IPS DF 19.7 (cell line): ENCODE measurements at regions not wholly inside any gene's neighbourhood (a gene's known extent, or its start where the extent isn't known, plus 50 kb on each side); places are given as distances from the start of the nearest gene placed in this dataset.
"Not testable (repeated sequence)": the region's sequence is repeated elsewhere in the genome, so short reads cannot be mapped to it uniquely, and the experiment has no call there.

Source experiments
- DNase-seq: peaks from one replicate; pipeline ENCODE4 v3.0.0-alpha.2; 2013; ENCODE audit warnings: low read depth, low spot score

DNA sequence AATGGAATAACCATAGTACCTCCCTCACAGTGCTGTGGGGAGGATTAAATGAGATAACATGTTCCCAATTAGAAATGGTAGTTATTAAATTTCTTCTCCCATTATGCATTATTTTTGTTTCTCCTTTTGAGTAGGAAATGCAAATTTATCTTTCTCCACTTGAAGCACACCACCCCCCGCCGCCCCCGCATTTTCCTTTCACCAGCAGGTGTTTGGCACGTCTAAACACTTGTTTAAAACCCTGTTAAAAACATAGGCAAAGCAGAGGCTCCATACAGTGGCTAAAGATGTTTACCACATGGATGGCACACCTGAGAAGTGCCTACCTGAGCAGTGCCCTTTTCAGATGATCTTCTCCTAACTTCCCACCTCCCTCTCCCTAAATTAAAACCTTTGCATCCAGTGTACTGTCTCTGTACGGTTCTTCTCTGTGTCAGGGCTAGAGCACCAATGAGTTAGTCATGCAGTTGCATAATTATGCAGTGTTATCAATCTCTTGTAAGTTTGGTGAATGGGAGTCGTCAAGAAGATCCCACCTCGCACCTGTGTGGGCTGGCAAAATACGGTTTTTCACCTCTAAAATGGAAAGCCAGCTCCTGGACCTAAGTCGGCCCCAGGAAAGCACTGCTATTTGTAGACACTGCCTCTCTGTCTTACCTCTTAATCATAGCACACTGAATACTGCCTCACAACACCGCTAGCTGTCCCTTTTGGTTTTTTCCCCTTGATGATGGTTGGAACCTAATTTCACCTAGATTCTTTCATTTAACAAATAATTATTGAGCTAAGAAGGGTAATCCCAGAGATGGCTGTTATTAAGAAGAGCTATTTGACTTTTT, 122.0 kb downstream of the CT47B1 start:
- DNase-seq = no peak

DNA sequence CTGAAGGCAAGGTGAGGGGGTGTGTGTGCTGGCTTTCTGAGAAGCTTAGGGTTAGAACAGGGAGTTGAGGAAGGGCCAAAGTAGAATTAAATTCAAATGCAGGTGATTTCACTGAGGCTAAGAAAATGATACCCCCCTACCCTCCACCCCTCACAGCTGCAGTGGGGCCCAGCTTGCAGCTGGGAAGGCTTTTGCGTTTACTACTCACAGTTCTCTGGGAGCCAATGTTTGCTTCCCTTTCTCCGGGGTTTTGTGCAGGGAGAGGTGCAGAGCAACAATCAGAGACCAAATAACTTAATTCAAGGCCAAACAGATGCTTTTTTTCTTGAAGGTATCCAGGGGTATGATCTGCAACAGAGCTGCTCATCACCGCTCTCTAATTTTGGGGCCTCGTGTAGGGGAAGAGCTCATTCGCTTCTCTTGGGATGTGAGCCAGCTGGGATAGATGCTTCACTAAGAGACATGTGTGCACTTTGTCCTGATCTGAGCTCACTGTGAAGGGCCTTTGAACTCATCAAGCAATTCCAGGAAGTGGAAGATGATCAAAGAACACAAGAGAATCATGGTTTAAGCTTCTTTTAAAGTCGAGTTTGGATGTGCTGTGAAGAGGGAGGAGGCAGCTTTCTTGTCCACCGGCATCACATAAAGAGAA, 122.7 kb upstream of the C1GALT1C1 start:
- DNase-seq = no peak

DNA sequence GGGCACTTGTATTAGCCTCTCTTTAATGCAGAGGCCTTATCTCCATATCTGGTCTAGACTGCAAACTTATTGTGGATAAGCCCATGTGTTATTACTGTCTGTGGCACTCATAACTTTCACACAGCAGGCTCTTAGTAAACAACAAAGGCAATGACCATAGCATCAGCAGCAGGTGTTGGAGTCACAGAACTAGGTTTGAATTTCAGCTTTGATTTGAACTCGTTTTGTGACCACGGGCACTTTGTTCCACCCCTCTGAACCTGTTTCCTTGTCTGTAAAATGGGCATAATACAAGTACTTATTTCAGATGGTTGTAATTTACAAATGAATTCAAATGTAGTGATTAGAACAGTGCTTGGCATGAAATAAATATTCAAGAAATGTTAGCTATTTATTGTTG, 121.8 kb upstream of the C1GALT1C1 start:
- no peak for DNase-seq

DNA sequence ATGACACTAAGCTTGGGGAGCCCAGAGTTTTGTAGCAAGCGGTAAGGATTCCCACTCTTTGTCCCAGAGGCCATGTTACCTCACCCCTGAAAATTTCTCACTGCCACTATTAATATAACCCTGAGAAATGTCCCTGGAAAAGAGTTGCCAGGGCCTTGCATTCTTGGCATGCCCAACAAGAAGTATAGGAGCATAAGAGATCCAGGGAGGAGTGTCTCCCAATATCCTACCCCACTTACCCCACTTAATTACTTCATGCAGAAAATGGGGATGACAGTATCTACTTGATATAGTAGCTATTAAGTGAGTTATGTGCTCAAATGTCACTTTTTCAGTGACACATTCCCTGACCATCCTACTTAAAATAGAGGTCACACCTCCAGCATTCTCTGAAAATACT, 120.5 kb upstream of the C1GALT1C1 start:
- no peak for DNase-seq

DNA sequence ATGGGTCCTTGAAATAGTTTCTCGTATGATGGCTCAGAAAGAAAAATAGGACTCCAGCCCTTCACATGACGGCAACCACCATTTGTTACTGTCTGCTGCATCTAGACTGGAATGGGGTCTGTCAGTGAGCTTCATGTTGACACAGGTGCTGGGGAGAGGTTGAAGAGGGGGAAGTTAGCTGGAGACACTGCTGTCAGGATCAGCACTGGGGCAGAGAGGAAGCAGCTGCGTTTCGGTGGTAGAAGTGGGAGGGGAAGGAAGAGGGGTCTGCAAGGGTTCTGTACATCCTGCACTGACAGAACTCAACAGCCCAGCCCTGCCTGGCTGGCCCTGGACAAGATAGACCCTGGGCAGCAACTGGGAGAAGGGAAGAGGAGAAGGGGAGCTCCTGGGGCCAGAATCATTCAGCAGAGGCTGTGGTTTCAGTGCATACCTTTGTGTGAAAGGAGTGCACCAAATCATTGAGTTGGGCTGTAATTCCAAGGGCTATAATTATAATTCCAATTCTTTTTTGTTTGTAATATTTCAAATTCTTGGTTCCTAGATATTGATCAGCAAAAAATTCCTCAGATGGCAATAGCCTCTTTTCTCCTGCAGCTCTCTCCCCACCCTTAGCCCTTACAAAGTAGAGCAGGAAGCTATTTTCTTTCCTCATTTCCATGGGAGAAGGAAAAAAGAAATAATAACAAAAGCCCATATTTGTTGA, 119.4 kb upstream of the C1GALT1C1 start:
- no peak for DNase-seq

DNA sequence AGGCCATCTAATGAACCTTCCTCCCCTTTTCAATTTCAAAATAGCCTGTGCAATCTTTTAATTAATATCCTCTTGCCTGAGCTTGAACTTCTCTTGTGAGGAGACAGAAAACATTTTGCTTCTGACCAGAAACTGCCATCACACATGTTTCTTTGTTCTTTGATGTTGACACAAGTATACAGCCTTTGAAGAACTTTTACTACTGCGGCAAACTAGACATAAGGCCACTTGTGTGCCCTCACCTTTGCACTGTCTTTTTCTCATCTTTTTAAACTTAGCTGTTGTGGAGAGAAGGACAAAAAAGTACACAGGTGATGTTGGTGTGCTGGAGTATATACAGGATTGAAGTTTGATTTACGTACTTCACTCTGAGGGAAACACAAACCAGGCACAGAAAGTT, 116.3 kb upstream of the C1GALT1C1 start:
- no peak for DNase-seq

DNA sequence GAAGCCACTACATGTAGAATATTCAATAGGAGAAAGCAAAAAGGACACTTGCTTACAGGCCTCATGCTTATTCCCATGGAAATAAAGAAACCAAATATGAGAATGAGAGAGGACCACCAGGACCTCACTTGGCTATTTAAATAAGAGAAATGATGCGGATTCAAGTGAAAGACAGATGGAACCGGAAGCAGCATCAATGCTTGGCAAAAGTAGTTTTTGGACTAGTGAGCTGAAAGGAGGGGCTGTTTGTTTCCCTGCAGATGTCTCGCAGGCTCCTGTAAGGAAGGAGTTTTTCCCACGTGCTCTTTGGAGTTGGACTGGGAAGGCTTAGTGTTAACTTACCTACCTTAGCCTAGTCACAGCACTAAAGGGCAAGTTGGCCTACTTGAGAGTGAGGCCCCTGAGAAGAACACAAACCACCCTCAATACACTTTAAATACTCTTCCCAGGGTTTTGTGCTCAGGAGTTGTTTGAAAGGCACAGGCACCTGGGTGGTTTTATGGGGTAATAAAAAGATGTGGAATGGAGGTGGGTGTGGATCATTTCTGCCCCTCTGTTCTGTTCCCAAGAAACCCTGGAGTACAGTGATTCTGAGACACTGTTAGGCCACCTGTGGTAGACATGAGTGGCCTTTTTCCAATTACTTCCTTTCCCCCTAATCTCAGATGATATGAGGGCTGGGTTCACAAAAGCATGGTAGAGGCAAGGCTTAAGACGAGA, 113.3 kb upstream of the C1GALT1C1 start:
- no peak for DNase-seq

DNA sequence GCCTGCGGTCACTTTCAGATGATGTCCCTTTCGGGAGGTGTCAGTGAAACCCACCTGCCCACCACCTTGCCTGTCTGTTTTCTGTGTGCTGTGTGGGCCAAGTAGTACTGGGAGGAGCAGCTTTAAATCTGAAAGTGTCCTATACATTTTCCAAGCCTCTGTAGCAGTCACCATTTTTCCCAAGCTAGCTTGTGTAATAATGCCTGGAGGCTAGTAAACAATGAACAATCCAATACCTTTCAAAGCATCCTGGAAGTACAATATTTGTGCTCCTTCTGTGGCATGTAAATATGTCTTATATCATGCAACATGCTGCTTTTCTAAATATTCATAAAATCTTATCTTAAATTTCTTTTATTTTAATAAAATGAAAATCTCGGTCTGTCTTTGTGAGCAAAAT, 111.6 kb upstream of the C1GALT1C1 start:
- DNase-seq = no peak

DNA sequence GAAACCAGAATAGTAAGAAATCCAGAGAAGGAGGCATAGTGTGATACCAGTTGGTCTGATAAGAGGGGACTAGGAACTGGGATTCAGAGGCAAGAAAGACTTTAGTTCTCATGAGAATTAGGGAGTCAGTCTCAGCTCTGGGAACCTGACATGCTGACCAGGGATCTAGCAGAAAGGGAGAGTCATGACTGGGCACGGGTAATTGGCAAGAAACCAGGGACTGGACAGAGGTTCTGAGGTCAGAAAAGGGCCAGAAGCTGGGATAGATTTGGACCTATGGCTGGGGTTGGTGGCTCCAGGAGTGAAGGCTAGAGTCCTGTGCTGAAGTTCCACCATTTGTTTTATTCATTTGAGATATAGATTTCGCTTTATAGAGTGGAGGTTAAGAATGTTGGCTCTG, 110.2 kb upstream of the C1GALT1C1 start:
- DNase-seq = no peak

DNA sequence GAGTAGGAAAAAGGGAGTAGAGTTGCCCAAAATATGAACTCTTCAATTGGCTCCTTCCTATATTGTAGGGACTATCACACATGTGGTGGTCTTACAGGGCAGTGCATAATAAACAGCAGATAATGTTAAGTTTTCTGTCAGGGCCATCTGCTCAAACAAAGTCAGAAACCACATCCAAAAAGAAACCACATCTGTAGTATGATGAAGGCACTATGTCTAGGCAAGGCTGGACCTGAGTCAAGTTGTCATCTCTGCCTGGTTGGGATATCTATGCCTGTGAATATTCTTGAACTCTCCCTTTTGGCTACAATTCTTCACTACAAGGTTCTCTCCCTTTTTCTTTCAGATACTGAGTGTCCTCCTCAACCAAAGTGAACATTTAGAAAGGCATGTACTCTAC, 109.4 kb upstream of the C1GALT1C1 start:
- no peak for DNase-seq

DNA sequence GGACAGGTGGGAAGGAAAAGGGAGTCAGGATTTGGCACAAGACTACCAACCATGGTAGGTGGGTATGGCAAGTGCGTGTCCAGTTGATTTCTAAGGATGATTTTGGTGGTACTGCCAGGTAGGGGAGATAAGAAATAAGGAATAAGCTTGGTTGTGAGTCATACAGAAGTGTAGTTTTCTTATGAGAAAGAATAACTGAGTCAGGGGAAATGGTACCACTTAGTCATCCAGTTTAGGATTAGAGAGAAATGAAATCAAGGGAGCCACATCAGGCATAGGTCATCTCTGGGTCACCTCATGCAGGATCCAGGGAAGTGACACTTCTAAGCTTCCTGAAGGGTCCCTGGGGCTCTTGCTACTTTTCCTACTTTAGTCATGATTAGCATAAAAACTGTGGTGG, 107.1 kb upstream of the C1GALT1C1 start:
- DNase-seq = no peak

DNA sequence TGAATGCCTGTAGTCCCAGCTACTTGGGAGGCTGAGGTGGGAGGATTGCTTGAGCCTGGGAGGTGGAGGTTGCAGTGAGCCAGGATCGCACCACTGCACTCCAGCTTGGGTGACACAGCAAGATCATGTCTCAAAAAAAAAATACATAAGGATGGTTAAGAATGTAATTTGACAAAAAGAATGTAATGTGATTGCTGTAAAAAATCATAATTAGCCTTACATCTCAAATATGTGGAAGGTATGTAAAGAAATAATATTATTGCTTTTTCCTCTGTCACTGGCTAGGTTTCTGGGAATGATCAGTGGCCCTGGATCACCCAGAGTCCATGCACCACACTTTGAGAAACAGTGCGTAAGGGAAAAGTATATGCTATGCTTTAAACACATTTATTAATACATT, 106.1 kb upstream of the C1GALT1C1 start:
- DNase-seq = no peak

DNA sequence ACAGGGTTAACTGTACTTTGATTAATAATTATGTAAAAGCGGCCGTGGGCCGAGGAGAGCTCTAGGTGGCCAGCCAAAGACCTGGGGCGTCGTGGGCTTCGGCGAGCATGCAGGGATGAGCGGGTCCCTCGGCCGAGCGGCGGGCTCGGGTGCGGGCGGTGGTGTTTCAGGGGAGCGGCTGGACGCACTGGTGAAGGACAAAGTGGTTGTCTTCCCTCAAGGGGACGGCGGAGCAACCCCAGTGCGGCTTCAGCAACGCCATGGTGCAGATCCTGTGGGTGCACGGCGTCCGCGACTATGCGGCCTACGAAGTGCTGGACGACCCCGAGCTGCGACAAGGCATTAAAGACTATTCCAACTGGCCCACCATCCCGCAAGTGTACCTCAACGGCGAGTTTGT, 103.0 kb upstream of the C1GALT1C1 start:
- no peak for DNase-seq

DNA sequence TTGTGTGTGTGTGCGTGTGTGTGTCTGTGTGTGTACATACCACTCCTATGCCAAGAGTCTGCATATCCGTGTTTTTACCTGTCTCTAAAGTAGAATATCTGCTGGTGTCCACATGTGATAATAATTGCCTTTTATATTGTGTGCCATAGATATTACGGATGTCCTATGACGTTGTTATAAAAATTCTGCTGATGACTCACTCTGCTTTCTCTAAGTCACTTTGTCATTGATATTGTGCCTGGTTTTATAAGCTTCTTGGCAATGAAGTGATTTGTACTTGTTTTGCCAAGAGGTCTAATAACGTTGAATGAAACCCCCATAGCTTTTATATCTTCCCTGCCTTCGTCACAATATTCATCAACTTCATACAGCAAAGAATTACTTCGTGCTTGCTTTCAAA, 102.6 kb upstream of the C1GALT1C1 start:
- DNase-seq = no peak

DNA sequence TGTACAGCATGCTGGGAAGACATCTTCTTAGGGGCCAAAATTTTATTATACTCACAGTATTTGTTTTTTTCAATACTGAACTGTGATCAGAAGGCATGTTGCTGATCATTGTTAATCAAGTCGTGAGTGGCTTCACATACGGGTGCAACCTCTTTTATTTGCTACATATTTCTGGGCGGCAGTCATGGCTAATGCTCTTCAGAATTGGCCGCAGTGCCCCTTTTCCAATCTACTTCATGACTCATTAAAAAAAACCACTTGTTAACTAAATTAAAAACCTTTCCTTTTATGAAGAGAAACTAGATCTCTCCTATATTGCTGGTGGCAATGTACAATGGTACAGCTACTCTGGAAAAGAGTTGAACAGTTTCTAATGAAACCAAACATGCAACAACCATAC, 101.5 kb upstream of the C1GALT1C1 start:
- no peak for DNase-seq

DNA sequence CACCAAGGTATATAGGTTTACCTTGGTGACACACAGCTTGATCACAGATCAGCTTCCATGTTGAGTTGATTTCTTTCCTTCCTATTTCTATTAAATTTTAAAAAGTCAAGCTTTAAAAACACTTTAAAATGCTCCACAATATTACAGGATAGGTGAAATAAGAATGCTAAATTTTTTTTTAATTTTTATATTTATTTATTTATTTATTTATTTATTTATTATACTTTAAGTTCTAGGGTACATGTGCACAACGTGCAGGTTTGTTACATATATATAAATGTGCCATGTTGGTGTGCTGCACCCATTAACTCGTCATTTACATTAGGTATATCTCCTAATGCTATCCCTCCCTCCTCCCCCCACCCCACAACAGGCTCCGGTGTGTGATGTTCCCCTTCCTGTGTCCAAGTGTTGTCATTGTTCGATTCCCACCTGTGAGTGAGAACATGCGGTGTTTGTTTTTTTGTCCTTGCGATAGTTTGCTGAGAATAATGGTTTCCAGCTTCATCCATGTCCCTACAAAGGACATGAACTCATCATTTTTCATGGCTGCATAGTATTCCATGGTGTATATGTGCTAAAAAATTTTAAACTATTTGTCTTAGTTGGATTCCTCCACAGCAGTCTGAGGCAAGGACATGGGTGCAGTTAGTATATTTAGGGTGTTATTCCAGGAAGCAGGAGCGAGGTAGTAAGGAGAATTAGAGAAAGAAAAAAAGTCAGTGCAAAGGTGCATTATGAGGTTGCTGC, 99.8 kb upstream of the C1GALT1C1 start:
- DNase-seq = not testable (repeated sequence)

DNA sequence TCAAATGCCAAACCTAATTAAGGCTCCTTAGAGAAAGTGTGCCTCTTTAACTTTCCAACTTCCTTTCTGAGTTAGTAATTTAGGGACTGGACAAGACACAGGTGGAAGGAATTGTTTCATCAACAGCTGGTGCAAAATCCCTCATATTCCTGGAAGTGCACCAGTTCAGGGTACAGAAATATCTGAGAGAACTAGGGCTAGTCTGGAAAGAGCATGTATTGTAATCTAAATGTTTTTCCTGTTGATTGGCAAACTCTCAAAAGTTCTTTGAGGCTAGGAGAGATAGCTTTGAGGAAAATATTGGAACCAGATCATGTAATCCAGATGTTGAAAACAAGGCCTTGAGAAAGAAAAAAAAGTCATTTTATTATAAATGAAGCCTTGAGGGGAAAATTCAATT, 98.1 kb upstream of the C1GALT1C1 start:
- DNase-seq = no peak

DNA sequence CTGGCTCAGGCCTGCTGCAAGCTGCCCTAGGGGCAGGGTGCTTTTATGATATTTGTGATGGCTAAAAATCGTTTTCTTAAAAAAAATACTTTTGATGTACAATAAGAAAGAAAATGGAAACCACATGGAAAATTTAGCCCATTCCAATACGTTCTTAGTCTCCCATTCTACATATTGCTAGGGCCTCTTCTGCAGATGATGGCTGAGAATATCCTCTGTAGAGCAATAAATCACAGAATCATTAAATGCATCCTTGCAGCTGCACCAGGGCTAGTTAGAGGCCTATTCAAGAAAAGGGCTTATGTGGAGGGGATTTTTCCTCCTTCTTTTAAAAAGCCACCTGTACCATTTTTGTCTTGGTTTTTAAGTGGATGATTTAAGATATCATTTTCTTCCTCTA, 97.6 kb upstream of the C1GALT1C1 start:
- DNase-seq = no peak

DNA sequence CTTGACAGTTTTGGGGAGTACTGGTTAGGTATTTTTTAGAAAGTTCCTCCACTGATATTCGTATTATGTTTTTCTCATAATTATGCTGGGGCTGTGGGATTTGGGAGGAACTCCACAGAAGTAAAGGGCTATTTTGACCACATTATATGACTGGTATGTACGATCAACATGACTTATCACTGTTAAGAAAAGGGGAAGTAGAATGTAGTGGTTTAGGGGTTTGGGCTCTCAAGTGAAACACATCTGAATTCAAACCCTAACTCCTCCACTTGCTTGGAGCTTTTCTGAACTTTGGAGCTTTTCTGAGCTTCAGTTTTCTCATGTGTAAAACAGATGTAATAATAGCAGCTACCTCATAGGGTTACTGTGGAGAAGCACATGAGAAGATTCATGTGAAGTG, 96.4 kb upstream of the C1GALT1C1 start:
- no peak for DNase-seq

DNA sequence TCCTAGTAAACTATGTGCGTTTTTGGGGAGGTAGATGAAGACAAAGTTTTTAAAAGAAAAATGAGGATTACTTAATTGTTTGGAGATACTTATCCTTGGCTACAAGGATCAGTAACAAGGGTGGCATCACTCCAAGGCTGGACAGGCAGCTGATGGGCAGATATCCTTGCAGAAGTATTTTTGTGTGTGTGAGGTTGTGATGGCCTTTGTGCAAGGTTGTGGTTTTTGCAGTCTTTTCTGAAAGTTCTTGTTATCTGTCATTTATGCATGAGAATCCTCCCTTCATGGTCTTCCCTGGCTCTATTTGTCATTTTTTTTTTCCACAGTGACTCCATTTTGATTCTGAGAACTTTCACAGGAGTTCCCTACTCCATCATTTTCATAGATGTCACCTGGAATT, 96.0 kb upstream of the C1GALT1C1 start:
- DNase-seq = no peak

DNA sequence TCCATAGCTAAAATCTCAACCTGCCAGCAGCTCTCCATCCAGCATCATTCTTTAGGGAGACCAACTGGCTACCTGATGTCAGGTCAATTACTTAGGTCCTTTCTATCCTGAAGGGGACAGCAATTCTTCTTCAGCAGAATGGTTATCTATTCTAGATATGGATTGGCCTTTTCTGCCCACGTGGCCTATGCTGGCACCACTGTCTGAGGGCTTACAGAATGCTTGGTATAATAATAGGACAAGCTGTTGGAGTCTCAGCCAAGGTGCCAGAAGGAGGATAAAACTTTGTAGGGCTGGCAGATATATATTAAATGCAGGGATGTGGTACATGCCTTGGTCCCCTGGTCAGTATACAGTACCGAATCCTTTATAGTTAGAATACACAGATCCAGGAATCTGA, 89.8 kb upstream of the C1GALT1C1 start:
- no peak for DNase-seq
